Parathyroid adenoma (tissue), 2 donors: ENCODE measurements at regions not wholly inside any gene's neighbourhood (a gene's known extent, or its start where the extent isn't known, plus 50 kb on each side); places are given as distances from the start of the nearest gene placed in this dataset.

ENCODE experiments used
- H2AFZ ChIP-seq: fragments of 300-600 bp; sonication (generic); one replicate; pipeline ENCODE4 v1.7.0; 2017; ENCODE audit warnings: antibody characterized with exemption, mild to moderate bottlenecking
- H3K27ac ChIP-seq: fragments of 300-600 bp; sonication (generic); one replicate; pipeline ENCODE4 v1.7.0; 2017
- H3K27me3 ChIP-seq: fragments of 300-600 bp; sonication (generic); one replicate; pipeline ENCODE4 v1.7.0; 2017; ENCODE audit warnings: low read length; ENCODE audit not compliant: control insufficient read depth, insufficient read depth
- H3K36me3 ChIP-seq: fragments of 300-600 bp; sonication (generic); one replicate; pipeline ENCODE4 v1.7.0; 2017; ENCODE audit warnings: low read length; ENCODE audit not compliant: control insufficient read depth, insufficient read depth
- H3K4me1 ChIP-seq: fragments of 300-600 bp; sonication (generic); one replicate; pipeline ENCODE4 v1.7.0; 2017; ENCODE audit warnings: control low read depth
- H3K4me2 ChIP-seq: fragments of 300-600 bp; sonication (generic); one replicate; pipeline ENCODE4 v1.7.0; 2017; ENCODE audit warnings: low read length
- H3K4me3 ChIP-seq: fragments of 300-600 bp; sonication (generic); one replicate; pipeline ENCODE4 v1.7.0; 2017; ENCODE audit warnings: low read depth, low read length
- H3K79me2 ChIP-seq: fragments of 300-600 bp; sonication (generic); one replicate; pipeline ENCODE4 v1.7.0; 2017; ENCODE audit warnings: control low read depth
- H3K9ac ChIP-seq: fragments of 300-600 bp; sonication (generic); one replicate; pipeline ENCODE4 v1.7.0; 2017; ENCODE audit warnings: mild to moderate bottlenecking
- H3K9me3 ChIP-seq: fragments of 300-600 bp; sonication (generic); one replicate; pipeline ENCODE4 v1.7.0; 2017; ENCODE audit warnings: low read length; ENCODE audit not compliant: control insufficient read depth
- CTCF ChIP-seq: fragments of 300-600 bp; sonication (generic); IDR thresholded peaks from one replicate; pipeline ENCODE4 v1.7.0; 2017; ENCODE audit warnings: antibody characterized with exemption, mild to moderate bottlenecking
- donor health status: primary hyperparathyroidism.

DNA sequence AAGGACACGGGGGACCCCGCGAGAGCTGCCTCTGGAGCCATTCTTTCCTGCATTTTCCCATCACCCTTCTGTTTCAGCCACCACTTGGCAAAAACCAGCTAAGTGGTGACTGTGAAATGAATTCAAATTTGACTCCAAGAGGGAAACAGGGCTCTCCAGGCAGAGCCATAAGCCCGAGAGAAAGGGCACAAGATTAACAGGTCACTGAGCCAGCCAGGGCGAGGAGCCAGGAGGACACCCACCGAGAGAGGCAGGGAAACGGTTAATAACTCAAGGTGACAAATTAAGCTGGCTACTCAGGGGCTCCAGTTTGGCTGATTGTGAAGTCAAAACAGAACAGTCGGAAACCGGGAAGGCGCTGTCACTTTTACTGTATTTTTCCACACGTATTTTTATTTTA is 67.8 kb upstream of the SOX9 start:
- TF ChIP-seq CTCF: no peak
- no peaks in the 10 kb centered on the region for H3K4me1 ChIP-seq
- H3K4me2 ChIP-seq: no peak overlapping the region
- H3K9me3 ChIP-seq: no peaks in the 10 kb centered on the region
- no peak overlapping the region for H2AFZ ChIP-seq
- H3K27me3 ChIP-seq: no peaks in the 10 kb centered on the region
- no peaks in the 10 kb centered on the region for H3K79me2 ChIP-seq
- H3K9ac ChIP-seq: no peak overlapping the region
- no peak overlapping the region for H3K27ac ChIP-seq
- no peaks in the 10 kb centered on the region for H3K36me3 ChIP-seq
- H3K4me3 ChIP-seq: no peak overlapping the region

- Histone ChIP-seq H3K9ac (no peak overlapping the region), H3K9me3 (no peaks in the 10 kb centered on the region), H2AFZ (no peak overlapping the region), H3K4me2 (no peak overlapping the region), H3K79me2 (no peaks in the 10 kb centered on the region), H3K36me3 (no peaks in the 10 kb centered on the region), H3K4me1 (no peaks in the 10 kb centered on the region), H3K4me3 (no peak overlapping the region), H3K27me3 (no peaks in the 10 kb centered on the region), H3K27ac (no peak overlapping the region)
- no peak for TF ChIP-seq CTCF
Measured at GRCh38 chr17:72053449-72053848, 67.4 kb upstream of the SOX9 start.

DNA sequence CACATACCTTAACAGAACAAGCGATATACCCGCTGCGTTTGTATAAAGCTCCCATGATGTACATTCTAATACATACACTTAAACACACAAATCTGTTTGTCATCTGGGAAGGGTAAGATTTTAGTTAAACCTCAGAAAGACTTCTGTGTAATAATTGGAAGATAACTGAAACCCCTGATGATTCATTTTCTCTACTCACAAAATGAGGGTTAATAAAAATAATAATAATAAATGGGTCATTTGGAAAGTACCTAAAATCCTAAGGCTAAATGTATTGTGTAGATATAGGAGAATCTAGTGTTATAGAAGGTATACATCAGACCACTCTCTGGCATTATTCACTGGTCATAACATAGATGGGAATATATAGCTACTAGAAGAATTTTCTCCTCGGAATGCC is 64.7 kb upstream of the SOX9 start:
- H3K9ac ChIP-seq: no peak overlapping the region
- H2AFZ ChIP-seq: no peak overlapping the region
- TF ChIP-seq CTCF: no peak
- H3K4me2 ChIP-seq: no peak overlapping the region
- no peak overlapping the region for H3K27ac ChIP-seq
- H3K79me2 ChIP-seq: no peaks in the 10 kb centered on the region
- no peaks in the 10 kb centered on the region for H3K4me1 ChIP-seq
- no peak overlapping the region for H3K4me3 ChIP-seq
- H3K9me3 ChIP-seq: no peaks in the 10 kb centered on the region
- no peaks in the 10 kb centered on the region for H3K27me3 ChIP-seq
- H3K36me3 ChIP-seq: no peaks in the 10 kb centered on the region

- Histone ChIP-seq H3K4me3 (no peak overlapping the region), H3K4me2 (no peak overlapping the region), H3K27ac (no peak overlapping the region), H3K4me1 (no peaks in the 10 kb centered on the region), H2AFZ (no peak overlapping the region), H3K36me3 (no peaks in the 10 kb centered on the region), H3K9ac (no peak overlapping the region), H3K9me3 (no peaks in the 10 kb centered on the region), H3K79me2 (no peaks in the 10 kb centered on the region), H3K27me3 (no peaks in the 10 kb centered on the region)
- TF ChIP-seq CTCF: no peak
Measured at GRCh38 chr17:72056727-72057290, 64.0 kb upstream of the SOX9 start.

GRCh38 chr17:72060084-72060483 is 60.7 kb upstream of the SOX9 start:
- H3K27ac ChIP-seq: no peak overlapping the region
- no peaks in the 10 kb centered on the region for H3K4me1 ChIP-seq
- H3K9me3 ChIP-seq: no peaks in the 10 kb centered on the region
- no peaks in the 10 kb centered on the region for H3K27me3 ChIP-seq
- no peaks in the 10 kb centered on the region for H3K36me3 ChIP-seq
- no peak overlapping the region for H3K9ac ChIP-seq
- TF ChIP-seq CTCF: no peak
- H3K79me2 ChIP-seq: no peaks in the 10 kb centered on the region
- H3K4me3 ChIP-seq: no peak overlapping the region
- H3K4me2 ChIP-seq: no peak overlapping the region
- H2AFZ ChIP-seq: no peak overlapping the region
